ENCODE measurements at regions not wholly inside any gene's neighbourhood (a gene's known extent, or its start where the extent isn't known, plus 50 kb on each side); places are given as distances from the start of the nearest gene placed in this dataset.
A peak's percentile ranks its signal among the peaks of the same experiment; 100 is the strongest.
"Not testable (repeated sequence)": the region's sequence is repeated elsewhere in the genome, so short reads cannot be mapped to it uniquely, and the experiment has no call there.

- POLR2A ChIA-PET (ENCODE audit: unreplicated experiment) = no interaction called here
These were observed 151.4 kb upstream of the TNFAIP3 start for GRCh38 chr6:137715589-137716045.

GRCh38 chr6:137717074-137718073 is 149.7 kb upstream of the TNFAIP3 start:
- no peaks in the 10 kb centered on the region for H3K27me3 ChIP-seq (ENCODE audit: low read length)
- H3F3A ChIP-seq (ENCODE audit: low read length, unreplicated experiment) = no peaks in the 10 kb centered on the region
- DNase-seq (peak; percentile 87), ATAC-seq (peak; percentile 55)
- no peak overlapping the region; the same call in 1 of the 2 replicates for H3K9ac ChIP-seq (ENCODE audit: low read length)
- no peak overlapping the region for H3K4me3 ChIP-seq (ENCODE audit: low read length)
- no peaks in the 10 kb centered on the region for H3K9me3 ChIP-seq (ENCODE audit: low read length)
- intact Hi-C loops (cut with micrococcal nuclease) = no loop called here
- H4K20me1 ChIP-seq (ENCODE audit: low read length) = no peaks in the 10 kb centered on the region
- no peak for TF ChIP-seq CTCF (conservative IDR thresholded peaks at IDR 0.05; ENCODE audit: low read depth, low read length)
- no peak for TF ChIP-seq EZH2 (IDR thresholded peaks at IDR 0.05; ENCODE audit: low read length, unreplicated experiment)
- TF ChIP-seq EZH2phosphoT487 (IDR thresholded peaks at IDR 0.05; ENCODE audit: borderline replicate concordance, low read length) = no peak
- H3K4me2 ChIP-seq (ENCODE audit: low read length) = 0 out of 2 replicates have a peak overlapping the region, but pooled peaks have one; percentile 11
- ChIA-PET CTCF (no interaction called here), POLR2A (ENCODE audit: unreplicated experiment) (no interaction called here)
- no peaks in the 10 kb centered on the region for H3K9me2 ChIP-seq (replicated peaks; ENCODE audit: low read length)
- no peaks in the 10 kb centered on the region for H3K79me2 ChIP-seq (ENCODE audit: low read length)
- no TSS peak for BruUV-seq (replicated peaks)
- peaks cover 13% of the 10 kb centered on the region for H3K4me1 ChIP-seq (ENCODE audit: insufficient read depth, low read length)
- H3K27ac ChIP-seq (ENCODE audit: low read length) = peak overlapping the region; percentile 51
- peak overlapping the region; percentile 58 for H2AFZ ChIP-seq (ENCODE audit: low read length)
- no peaks in the 10 kb centered on the region for H3K36me3 ChIP-seq (ENCODE audit: low read depth, low read length)

More at GRCh38 chr6:137715589-137716045, 151.4 kb upstream of the TNFAIP3 start:
- H3K9ac ChIP-seq (ENCODE audit: low read length) = no peak overlapping the region
- no peaks in the 10 kb centered on the region for H3F3A ChIP-seq (ENCODE audit: low read length, unreplicated experiment)
- no TSS peak for BruUV-seq (replicated peaks)
- TF ChIP-seq EZH2phosphoT487 (IDR thresholded peaks at IDR 0.05; ENCODE audit: borderline replicate concordance, low read length) (no peak), CTCF (conservative IDR thresholded peaks at IDR 0.05; ENCODE audit: low read depth, low read length) (no peak), EZH2 (IDR thresholded peaks at IDR 0.05; ENCODE audit: low read length, unreplicated experiment) (no peak)
- no peaks in the 10 kb centered on the region for H3K9me2 ChIP-seq (replicated peaks; ENCODE audit: low read length)
- no peaks in the 10 kb centered on the region for H3K79me2 ChIP-seq (ENCODE audit: low read length)
- intact Hi-C loops (cut with micrococcal nuclease) = no loop called here
- DNase-seq (no peak), ATAC-seq (no peak)
- no peaks in the 10 kb centered on the region for H4K20me1 ChIP-seq (ENCODE audit: low read length)
- no peak overlapping the region for H3K27ac ChIP-seq (ENCODE audit: low read length)
- no peak overlapping the region for H3K4me2 ChIP-seq (ENCODE audit: low read length)
- no peaks in the 10 kb centered on the region for H3K9me3 ChIP-seq (ENCODE audit: low read length)
- no peaks in the 10 kb centered on the region for H3K36me3 ChIP-seq (ENCODE audit: low read depth, low read length)
- H2AFZ ChIP-seq (ENCODE audit: low read length) = no peak overlapping the region
- H3K4me1 ChIP-seq (ENCODE audit: insufficient read depth, low read length) = peaks cover 15% of the 10 kb centered on the region
- H3K4me3 ChIP-seq (ENCODE audit: low read length) = no peak overlapping the region
- CTCF ChIA-PET = no interaction called here
- no peaks in the 10 kb centered on the region for H3K27me3 ChIP-seq (ENCODE audit: low read length)

- CTCF ChIA-PET, ATAC-seq: not testable (repeated sequence)
These were observed 148.2 kb upstream of the TNFAIP3 start for GRCh38 chr6:137718903-137719302.

More at GRCh38 chr6:137718903-137719302, 148.2 kb upstream of the TNFAIP3 start:
- H3K9me2 ChIP-seq (replicated peaks; ENCODE audit: low read length); DNase-seq; POLR2A ChIA-PET (ENCODE audit: unreplicated experiment); H3K27ac ChIP-seq (ENCODE audit: low read length); H2AFZ ChIP-seq (ENCODE audit: low read length); H3K9me3 ChIP-seq (ENCODE audit: low read length); H3F3A ChIP-seq (ENCODE audit: low read length, unreplicated experiment); H3K4me2 ChIP-seq (ENCODE audit: low read length); H3K36me3 ChIP-seq (ENCODE audit: low read depth, low read length); H3K4me3 ChIP-seq (ENCODE audit: low read length); H3K27me3 ChIP-seq (ENCODE audit: low read length); H3K9ac ChIP-seq (ENCODE audit: low read length); intact Hi-C loops (cut with micrococcal nuclease); H3K79me2 ChIP-seq (ENCODE audit: low read length); H4K20me1 ChIP-seq (ENCODE audit: low read length); BruUV-seq (replicated peaks): not testable (repeated sequence)
- peaks cover 17% of the 10 kb centered on the region for H3K4me1 ChIP-seq (ENCODE audit: insufficient read depth, low read length)

Measured in PC-3 (cell line).